SKM-1 (cell line): ENCODE measurements at regions not wholly inside any gene's neighbourhood (a gene's known extent, or its start where the extent isn't known, plus 50 kb on each side); places are given as distances from the start of the nearest gene placed in this dataset.
A peak's percentile ranks its signal among the peaks of the same experiment; 100 is the strongest.
"Not testable (repeated sequence)": the region's sequence is repeated elsewhere in the genome, so short reads cannot be mapped to it uniquely, and the experiment has no call there.

Source experiments
- DNase-seq: peaks from one replicate; lab custom pipeline; 2025; ENCODE audit not compliant: unreplicated experiment; lab: John Stamatoyannopoulos, UW

GRCh38 chr6:51206686-51207085 lies 388.0 kb downstream of the TFAP2B start:
- not testable (repeated sequence) for DNase-seq

- no peak for DNase-seq
Measured at GRCh38 chr6:51209651-51210050, 391.0 kb downstream of the TFAP2B start.

- no peak for DNase-seq
Measured at GRCh38 chr6:51213811-51214210, 395.1 kb downstream of the TFAP2B start.

- no peak for DNase-seq
Measured at GRCh38 chr6:51214442-51214841, 395.8 kb downstream of the TFAP2B start.

GRCh38 chr6:51218181-51218580 lies 399.5 kb downstream of the TFAP2B start:
- DNase-seq = no peak

GRCh38 chr6:51224580-51225240 lies 406.0 kb downstream of the TFAP2B start:
- not testable (repeated sequence) for DNase-seq

GRCh38 chr6:51241376-51241775 lies 422.7 kb downstream of the TFAP2B start:
- no peak for DNase-seq

- no peak for DNase-seq
Measured at GRCh38 chr6:51249798-51250197, 431.1 kb downstream of the TFAP2B start.

GRCh38 chr6:51250317-51250716 lies 431.6 kb downstream of the TFAP2B start:
- DNase-seq = no peak

- no peak for DNase-seq
Measured at GRCh38 chr6:51257938-51258337, 439.3 kb downstream of the TFAP2B start.

- DNase-seq = no peak
Measured at GRCh38 chr6:51260003-51260402, 441.3 kb downstream of the TFAP2B start.

GRCh38 chr6:51261691-51262090 lies 443.0 kb downstream of the TFAP2B start:
- no peak for DNase-seq

GRCh38 chr6:51265426-51265825 lies 446.8 kb downstream of the TFAP2B start:
- DNase-seq = peak; percentile 66

GRCh38 chr6:51266604-51267003 lies 447.9 kb downstream of the TFAP2B start:
- DNase-seq = no peak

GRCh38 chr6:51268666-51269065 lies 450.0 kb downstream of the TFAP2B start:
- DNase-seq = no peak

- no peak for DNase-seq
Measured at GRCh38 chr6:51269876-51270275, 451.2 kb downstream of the TFAP2B start.

GRCh38 chr6:51271615-51272014 lies 452.9 kb downstream of the TFAP2B start:
- no peak for DNase-seq

GRCh38 chr6:51273228-51273961 lies 454.7 kb downstream of the TFAP2B start:
- DNase-seq = peak; percentile 82

GRCh38 chr6:51277474-51277873 lies 458.8 kb downstream of the TFAP2B start:
- DNase-seq = no peak

GRCh38 chr6:51282026-51282425 lies 463.4 kb downstream of the TFAP2B start:
- no peak for DNase-seq

- peak; percentile 26 for DNase-seq
Measured at GRCh38 chr6:51283723-51284355, 465.2 kb downstream of the TFAP2B start.

- DNase-seq = no peak
Measured at GRCh38 chr6:51285876-51286275, 467.2 kb downstream of the TFAP2B start.
